Neuron (in vitro differentiated cells): ENCODE measurements at regions not wholly inside any gene's neighbourhood (a gene's known extent, or its start where the extent isn't known, plus 50 kb on each side); places are given as distances from the start of the nearest gene placed in this dataset.

Source experiments
- H2AFZ ChIP-seq: one replicate; pipeline ENCODE4 v1.6.1; 2013; ENCODE audit warnings: low read depth, mild to moderate bottlenecking, inconsistent platforms, low read length, moderate library complexity
- H3K27me3 ChIP-seq: one replicate; pipeline ENCODE4 v1.6.1; 2013; ENCODE audit warnings: low read length; ENCODE audit not compliant: insufficient read depth
- H3K36me3 ChIP-seq: one replicate; pipeline ENCODE4 v1.6.1; 2013; ENCODE audit warnings: low read length; ENCODE audit not compliant: insufficient read depth
- H3K4me1 ChIP-seq: one replicate; pipeline ENCODE4 v1.6.1; 2013; ENCODE audit warnings: low read length; ENCODE audit not compliant: insufficient read depth
- H3K4me3 ChIP-seq: 2 replicates; pipeline ENCODE4 v1.5.1; 2013; ENCODE audit warnings: mild to moderate bottlenecking, low read length, moderate library complexity
- H3K9me3 ChIP-seq: one replicate; pipeline ENCODE4 v1.6.1; 2013; ENCODE audit warnings: low read length

- no peaks in the 10 kb centered on the region for H3K9me3 ChIP-seq
- no peaks in the 10 kb centered on the region for H3K36me3 ChIP-seq
- no peaks in the 10 kb centered on the region for H3K4me1 ChIP-seq
- no peaks in the 10 kb centered on the region for H3K27me3 ChIP-seq
- no peak overlapping the region for H3K4me3 ChIP-seq
- no peak overlapping the region for H2AFZ ChIP-seq
Observed at GRCh38 chr20:7540018-7540417, 400.2 kb downstream of the HAO1 start.

- Histone ChIP-seq H3K9me3 (no peaks in the 10 kb centered on the region), H3K36me3 (no peaks in the 10 kb centered on the region), H3K4me3 (no peak overlapping the region), H2AFZ (no peak overlapping the region), H3K27me3 (no peaks in the 10 kb centered on the region), H3K4me1 (no peaks in the 10 kb centered on the region)
Observed at GRCh38 chr20:7540923-7541322, 399.3 kb downstream of the HAO1 start.

GRCh38 chr20:7571101-7571500 lies 369.2 kb downstream of the HAO1 start:
- Histone ChIP-seq H3K27me3 (no peaks in the 10 kb centered on the region), H2AFZ (no peak overlapping the region), H3K9me3 (no peaks in the 10 kb centered on the region), H3K4me1 (no peaks in the 10 kb centered on the region), H3K36me3 (no peaks in the 10 kb centered on the region), H3K4me3 (no peak overlapping the region)

GRCh38 chr20:7571521-7572055 lies 368.7 kb downstream of the HAO1 start:
- H3K4me1 ChIP-seq: no peaks in the 10 kb centered on the region
- no peaks in the 10 kb centered on the region for H3K27me3 ChIP-seq
- H3K9me3 ChIP-seq: no peaks in the 10 kb centered on the region
- H3K4me3 ChIP-seq: no peak overlapping the region
- H2AFZ ChIP-seq: no peak overlapping the region
- no peaks in the 10 kb centered on the region for H3K36me3 ChIP-seq

- Histone ChIP-seq H3K27me3 (no peaks in the 10 kb centered on the region), H3K4me3 (no peak overlapping the region), H3K9me3 (no peaks in the 10 kb centered on the region), H2AFZ (no peak overlapping the region), H3K36me3 (no peaks in the 10 kb centered on the region), H3K4me1 (no peaks in the 10 kb centered on the region)
Observed at GRCh38 chr20:7579888-7580287, 360.4 kb downstream of the HAO1 start.

GRCh38 chr20:7585126-7585679 lies 355.1 kb downstream of the HAO1 start:
- no peaks in the 10 kb centered on the region for H3K36me3 ChIP-seq
- H3K27me3 ChIP-seq: no peaks in the 10 kb centered on the region
- no peaks in the 10 kb centered on the region for H3K4me1 ChIP-seq

GRCh38 chr20:7586481-7586880 lies 353.8 kb downstream of the HAO1 start:
- Histone ChIP-seq H3K36me3 (no peaks in the 10 kb centered on the region), H3K27me3 (no peaks in the 10 kb centered on the region), H2AFZ (no peak overlapping the region), H3K4me1 (no peaks in the 10 kb centered on the region), H3K4me3 (no peak overlapping the region), H3K9me3 (no peaks in the 10 kb centered on the region)

More at GRCh38 chr20:7585126-7585679, 355.1 kb downstream of the HAO1 start:
- Histone ChIP-seq H2AFZ (no peak overlapping the region), H3K9me3 (no peaks in the 10 kb centered on the region), H3K4me3 (no peak overlapping the region)

- H3K4me1 ChIP-seq: no peaks in the 10 kb centered on the region
- H3K4me3 ChIP-seq: no peak overlapping the region
- H2AFZ ChIP-seq: no peak overlapping the region
- H3K36me3 ChIP-seq: no peaks in the 10 kb centered on the region
- no peaks in the 10 kb centered on the region for H3K27me3 ChIP-seq
- H3K9me3 ChIP-seq: no peaks in the 10 kb centered on the region
Observed at GRCh38 chr20:7589164-7589563, 351.1 kb downstream of the HAO1 start.

GRCh38 chr20:7596541-7596940 lies 343.7 kb downstream of the HAO1 start:
- H3K9me3 ChIP-seq: no peaks in the 10 kb centered on the region
- H3K36me3 ChIP-seq: no peaks in the 10 kb centered on the region
- H3K4me1 ChIP-seq: no peaks in the 10 kb centered on the region
- no peak overlapping the region for H3K4me3 ChIP-seq
- no peaks in the 10 kb centered on the region for H3K27me3 ChIP-seq
- H2AFZ ChIP-seq: no peak overlapping the region

GRCh38 chr20:7601431-7601830 lies 338.8 kb downstream of the HAO1 start:
- Histone ChIP-seq H3K4me3 (no peak overlapping the region), H3K4me1 (no peaks in the 10 kb centered on the region), H3K9me3 (no peaks in the 10 kb centered on the region), H2AFZ (no peak overlapping the region), H3K36me3 (no peaks in the 10 kb centered on the region), H3K27me3 (no peaks in the 10 kb centered on the region)

GRCh38 chr20:7606941-7607340 lies 333.3 kb downstream of the HAO1 start:
- no peak overlapping the region for H3K4me3 ChIP-seq
- H2AFZ ChIP-seq: no peak overlapping the region
- H3K36me3 ChIP-seq: no peaks in the 10 kb centered on the region
- H3K9me3 ChIP-seq: no peaks in the 10 kb centered on the region
- H3K4me1 ChIP-seq: no peaks in the 10 kb centered on the region
- H3K27me3 ChIP-seq: no peaks in the 10 kb centered on the region

GRCh38 chr20:7608250-7608649 lies 332.0 kb downstream of the HAO1 start:
- Histone ChIP-seq H3K4me3 (no peak overlapping the region), H3K9me3 (no peaks in the 10 kb centered on the region), H3K36me3 (no peaks in the 10 kb centered on the region), H3K27me3 (no peaks in the 10 kb centered on the region), H2AFZ (no peak overlapping the region), H3K4me1 (no peaks in the 10 kb centered on the region)

GRCh38 chr20:7609251-7609650 lies 331.0 kb downstream of the HAO1 start:
- no peaks in the 10 kb centered on the region for H3K9me3 ChIP-seq

GRCh38 chr20:7610681-7611080 lies 329.6 kb downstream of the HAO1 start:
- no peaks in the 10 kb centered on the region for H3K4me1 ChIP-seq
- no peaks in the 10 kb centered on the region for H3K9me3 ChIP-seq
- no peak overlapping the region for H2AFZ ChIP-seq
- H3K36me3 ChIP-seq: no peaks in the 10 kb centered on the region
- H3K27me3 ChIP-seq: no peaks in the 10 kb centered on the region
- no peak overlapping the region for H3K4me3 ChIP-seq

More at GRCh38 chr20:7609251-7609650, 331.0 kb downstream of the HAO1 start:
- Histone ChIP-seq H2AFZ (no peak overlapping the region), H3K27me3 (no peaks in the 10 kb centered on the region), H3K36me3 (no peaks in the 10 kb centered on the region), H3K4me3 (no peak overlapping the region), H3K4me1 (no peaks in the 10 kb centered on the region)
